CD1c-positive myeloid dendritic cell (primary cell): ENCODE measurements at regions not wholly inside any gene's neighbourhood (a gene's known extent, or its start where the extent isn't known, plus 50 kb on each side); places are given as distances from the start of the nearest gene placed in this dataset.

Experiments used
- DNase-seq: peaks from one replicate; pipeline ENCODE4 v3.0.0-alpha.2; 2016; ENCODE audit errors: extremely low spot score

- no peak for DNase-seq
Observed at GRCh38 chr1:114314576-114314975, 160.9 kb upstream of the SYT6 start.

- DNase-seq: no peak
Observed at GRCh38 chr1:114314098-114314497, 160.4 kb upstream of the SYT6 start.

GRCh38 chr1:114310695-114311271 lies 157.1 kb upstream of the SYT6 start:
- no peak for DNase-seq

GRCh38 chr1:114302821-114303220 lies 149.2 kb upstream of the SYT6 start:
- DNase-seq: no peak

GRCh38 chr1:114299331-114299975 lies 145.8 kb upstream of the SYT6 start:
- DNase-seq: no peak

- no peak for DNase-seq
Observed at GRCh38 chr1:114298008-114298407, 144.3 kb upstream of the SYT6 start.

GRCh38 chr1:114296413-114296812 lies 142.7 kb upstream of the SYT6 start:
- no peak for DNase-seq

- no peak for DNase-seq
Observed at GRCh38 chr1:114295321-114295720, 141.7 kb upstream of the SYT6 start.

- no peak for DNase-seq
Observed at GRCh38 chr1:114292835-114293234, 139.2 kb upstream of the SYT6 start.

- DNase-seq: no peak
Observed at GRCh38 chr1:114292194-114292593, 138.5 kb upstream of the SYT6 start.

GRCh38 chr1:114290776-114291175 lies 137.1 kb upstream of the SYT6 start:
- DNase-seq: no peak

- DNase-seq: no peak
Observed at GRCh38 chr1:114290341-114290740, 136.7 kb upstream of the SYT6 start.

GRCh38 chr1:114289824-114290223 lies 136.2 kb upstream of the SYT6 start:
- DNase-seq: no peak

- DNase-seq: no peak
Observed at GRCh38 chr1:114289306-114289705, 135.6 kb upstream of the SYT6 start.

- no peak for DNase-seq
Observed at GRCh38 chr1:114286960-114287359, 133.3 kb upstream of the SYT6 start.

- no peak for DNase-seq
Observed at GRCh38 chr1:114286179-114286578, 132.5 kb upstream of the SYT6 start.

- DNase-seq: peak; percentile 90
Observed at GRCh38 chr1:114282751-114283403, 129.2 kb upstream of the SYT6 start.

- DNase-seq: no peak
Observed at GRCh38 chr1:114278911-114279310, 125.2 kb upstream of the SYT6 start.

- no peak for DNase-seq
Observed at GRCh38 chr1:114278430-114278829, 124.8 kb upstream of the SYT6 start.

- DNase-seq: peak; percentile 3
Observed at GRCh38 chr1:114274621-114275317, 121.1 kb upstream of the SYT6 start.

- DNase-seq: no peak
Observed at GRCh38 chr1:114272593-114272992, 118.9 kb upstream of the SYT6 start.

- no peak for DNase-seq
Observed at GRCh38 chr1:114270718-114271117, 117.0 kb upstream of the SYT6 start.

- no peak for DNase-seq
Observed at GRCh38 chr1:114270282-114270681, 116.6 kb upstream of the SYT6 start.
